DND-41 (cell line): ENCODE measurements at regions not wholly inside any gene's neighbourhood (a gene's known extent, or its start where the extent isn't known, plus 50 kb on each side); places are given as distances from the start of the nearest gene placed in this dataset.

Experiments
- CTCF ChIP-seq: IDR thresholded peaks from 2 replicates; pipeline ENCODE4 v1.5.1; 2012; ENCODE audit warnings: borderline replicate concordance, low read length, moderate library complexity, mild to moderate bottlenecking; ENCODE audit not compliant: poor library complexity, severe bottlenecking; ENCODE audit errors: extremely low read depth
- EZH2 ChIP-seq: IDR thresholded peaks from 3 replicates; pipeline ENCODE4 v1.6.1; 2012; ENCODE audit warnings: borderline replicate concordance, low read depth, mild to moderate bottlenecking, moderate library complexity, low read length, inconsistent platforms; ENCODE audit not compliant: severe bottlenecking

GRCh38 chr1:47684964-47685762 is 247.3 kb downstream of the FOXD2 start:
- TF ChIP-seq CTCF (no peak), EZH2 (no peak)
